Natural killer cell (primary cell): ENCODE measurements at regions not wholly inside any gene's neighbourhood (a gene's known extent, or its start where the extent isn't known, plus 50 kb on each side); places are given as distances from the start of the nearest gene placed in this dataset.

Experiments
- ATAC-seq, 3 donors: fragments of 150-1000 bp in 2 of 3; fragments of 200-7000 bp in 1 of 3; cut with Tn5 transposase; 1 replicate in 1 of 3; 2 replicates in 2 of 3; pipeline ENCODE4 v1.10.0; 2021; ENCODE audit warnings: mild to moderate bottlenecking in 2 of 3, moderate library complexity in 2 of 3
- DNase-seq, 2 donors: peaks; one replicate each; pipeline versions ENCODE4 v3.0.0 to v3.0.0-alpha.2; 2013 to 2021; ENCODE audit warnings: mixed read lengths in 1 of 2
- H3K27ac ChIP-seq: one replicate; pipeline ENCODE4 v1.5.1; 2013; ENCODE audit warnings: mild to moderate bottlenecking, low read length
- H3K27me3 ChIP-seq: one replicate; pipeline ENCODE4 v1.6.1; 2013; ENCODE audit warnings: low read length; ENCODE audit not compliant: control insufficient read depth, insufficient read depth
- H3K36me3 ChIP-seq: one replicate; pipeline ENCODE4 v1.6.1; 2013; ENCODE audit warnings: low read length; ENCODE audit not compliant: control insufficient read depth, insufficient read depth
- H3K4me1 ChIP-seq: one replicate; pipeline ENCODE4 v1.6.1; 2013; ENCODE audit warnings: low read length; ENCODE audit not compliant: control insufficient read depth, insufficient read depth
- H3K4me3 ChIP-seq: one replicate; pipeline ENCODE4 v1.5.1; 2013; ENCODE audit warnings: low read length
- H3K9me3 ChIP-seq: one replicate; pipeline ENCODE4 v1.6.1; 2013; ENCODE audit warnings: low read length; ENCODE audit not compliant: control insufficient read depth, insufficient read depth
- H3K27ac Mint-ChIP-seq, 2 donors: one replicate each; pipeline ENCODE4 v1.8.0; 2022; ENCODE audit warnings: mild to moderate bottlenecking in 2 of 2, mixed read lengths in 2 of 2, moderate library complexity in 1 of 2
- H3K27me3 Mint-ChIP-seq, 2 donors: one replicate each; pipeline ENCODE4 v1.8.0; 2022; ENCODE audit warnings: low read depth in 2 of 2, mixed read lengths in 2 of 2
- H3K36me3 Mint-ChIP-seq: one replicate; pipeline ENCODE4 v1.8.0; 2022; ENCODE audit warnings: mixed read lengths
- H3K4me1 Mint-ChIP-seq, 2 donors: one replicate each; pipeline ENCODE4 v1.8.0; 2022; ENCODE audit warnings: mixed read lengths in 2 of 2
- H3K4me3 Mint-ChIP-seq: one replicate; pipeline ENCODE4 v1.8.0; 2022; ENCODE audit warnings: mild to moderate bottlenecking, moderate library complexity, mixed read lengths
- H3K9me3 Mint-ChIP-seq, 2 donors: one replicate each; pipeline ENCODE4 v1.8.0; 2022; ENCODE audit warnings: mixed read lengths in 2 of 2
- CTCF ChIP-seq: fragments of 200-600 bp; IDR thresholded peaks from one replicate; pipeline ENCODE4 v1.8.0; 2022; ENCODE audit warnings: antibody characterized with exemption
- WGBS: methylation state at CpG from one replicate; pipeline ENCODE4 v1.1.7; 2013; ENCODE audit warnings: missing lambda C conversion rate; ENCODE audit not compliant: insufficient coverage; 5-methylcytosine and 5-hydroxymethylcytosine counted together
- intact Hi-C: fragments of 100-400 bp; cut with micrococcal nuclease; formaldehyde crosslinking; loops from one replicate; pipeline ENCODE4 v1.14.2; 2022

GRCh38 chr6:80638213-80639055 lies 532.0 kb downstream of the BCKDHB start:
- ATAC-seq (peak; percentile 86 to 92 (median 91)), DNase-seq (peak in 1 of 2 donors; percentile 10)
- H3K4me1 Mint-ChIP-seq, result peaks cover 8 to 12% of the 10 kb centered on the region in 2 donors
- TF ChIP-seq CTCF, result no peak
- Histone ChIP-seq H3K27ac (peak overlapping the region; percentile 62), H3K27me3 (no peaks in the 10 kb centered on the region), H3K36me3 (no peaks in the 10 kb centered on the region), H3K4me3 (no peak overlapping the region), H3K4me1 (no peaks in the 10 kb centered on the region), H3K9me3 (no peaks in the 10 kb centered on the region)
- H3K36me3 Mint-ChIP-seq, result no peaks in the 10 kb centered on the region
- 31% methylated on average over 7 of the region's 9 CpGs for WGBS
- intact Hi-C loops, result no loop called here
- H3K9me3 Mint-ChIP-seq, result peaks cover 2 to 3% of the 10 kb centered on the region in 2 donors
- no peaks in the 10 kb centered on the region for H3K27me3 Mint-ChIP-seq
- H3K27ac Mint-ChIP-seq, result peak overlapping the region; percentile 80 to 85
- peak overlapping the region; percentile 21 for H3K4me3 Mint-ChIP-seq

- H3K36me3 ChIP-seq, result no peaks in the 10 kb centered on the region
- peak overlapping the region; percentile 62 for H3K27ac ChIP-seq
- H3K4me1 Mint-ChIP-seq, result peaks cover 8 to 12% of the 10 kb centered on the region in 2 donors
- H3K4me3 Mint-ChIP-seq, result peak overlapping the region; percentile 55
- intact Hi-C loops, result no loop called here
- no peaks in the 10 kb centered on the region for H3K9me3 ChIP-seq
- H3K4me3 ChIP-seq, result no peak overlapping the region
- ATAC-seq (peak; percentile 54 to 72 (median 55)), DNase-seq (no peak)
- no peaks in the 10 kb centered on the region for H3K27me3 Mint-ChIP-seq
- H3K4me1 ChIP-seq, result no peaks in the 10 kb centered on the region
- H3K9me3 Mint-ChIP-seq, result peaks cover 2 to 3% of the 10 kb centered on the region in 2 donors
- peak overlapping the region; percentile 32 to 50 for H3K27ac Mint-ChIP-seq
- TF ChIP-seq CTCF, result no peak
- no peaks in the 10 kb centered on the region for H3K36me3 Mint-ChIP-seq
- H3K27me3 ChIP-seq, result no peaks in the 10 kb centered on the region
Observed at GRCh38 chr6:80637312-80637711, 530.8 kb downstream of the BCKDHB start.

- 80% methylated on average over 1 of the region's 1 CpG for WGBS
- no peak for ATAC-seq
- intact Hi-C loops, result no loop called here
- Mint-ChIP-seq H3K36me3 (no peaks in the 10 kb centered on the region), H3K4me1 (peaks cover 8 to 12% of the 10 kb centered on the region in 2 donors), H3K9me3 (peaks cover 2 to 3% of the 10 kb centered on the region in 2 donors), H3K27ac (no peak overlapping the region), H3K4me3 (no peak overlapping the region), H3K27me3 (no peaks in the 10 kb centered on the region)
- Histone ChIP-seq H3K27ac (no peak overlapping the region), H3K4me3 (no peak overlapping the region), H3K9me3 (no peaks in the 10 kb centered on the region), H3K4me1 (no peaks in the 10 kb centered on the region), H3K36me3 (no peaks in the 10 kb centered on the region), H3K27me3 (no peaks in the 10 kb centered on the region)
- DNase-seq, result no peak
- no peak for TF ChIP-seq CTCF
Observed at GRCh38 chr6:80636689-80637088, 530.2 kb downstream of the BCKDHB start.
